Small intestine (tissue), 7 donors: ENCODE measurements at regions not wholly inside any gene's neighbourhood (a gene's known extent, or its start where the extent isn't known, plus 50 kb on each side); places are given as distances from the start of the nearest gene placed in this dataset.

Experiments
- DNase-seq, 2 donors: peaks; one replicate each; pipeline versions ENCODE4 v3.0.0 to v3.0.0-alpha.2; 2013
- FAIRE-seq: peaks from 2 replicates; lab custom pipeline; 2012; peaks lifted over from hg19 to GRCh38; lab: Jason Lieb, UNC
- H3K27ac ChIP-seq, 3 donors: one replicate each; pipeline ENCODE4 v1.5.1; 2013; ENCODE audit warnings: low read length in 2 of 3, mild to moderate bottlenecking in 2 of 3, control low read depth in 1 of 3, inconsistent platforms in 1 of 3, low read depth in 1 of 3, moderate library complexity in 1 of 3
- H3K27me3 ChIP-seq, 3 donors: one replicate each; pipeline ENCODE4 v1.6.1; 2013; ENCODE audit warnings: low read length in 3 of 3, inconsistent platforms in 1 of 3; ENCODE audit not compliant: control insufficient read depth in 3 of 3, insufficient read depth in 3 of 3
- H3K36me3 ChIP-seq, 3 donors: one replicate each; pipeline ENCODE4 v1.6.1; 2013; ENCODE audit warnings: low read length in 3 of 3, inconsistent platforms in 1 of 3, low read depth in 1 of 3, mild to moderate bottlenecking in 1 of 3, moderate library complexity in 1 of 3; ENCODE audit not compliant: control insufficient read depth in 3 of 3, insufficient read depth in 2 of 3
- H3K4me1 ChIP-seq, 3 donors: one replicate each; pipeline ENCODE4 v1.6.1; 2013; ENCODE audit warnings: low read length in 2 of 3, inconsistent platforms in 1 of 3, low read depth in 1 of 3, mild to moderate bottlenecking in 1 of 3, moderate library complexity in 1 of 3; ENCODE audit not compliant: control insufficient read depth in 3 of 3, insufficient read depth in 2 of 3
- H3K4me3 ChIP-seq, 3 donors: one replicate each; pipeline ENCODE4 v1.5.1; 2013; ENCODE audit warnings: low read length in 3 of 3, control low read depth in 1 of 3, inconsistent platforms in 1 of 3, low read depth in 1 of 3, mild to moderate bottlenecking in 1 of 3, moderate library complexity in 1 of 3
- H3K9me3 ChIP-seq, 2 donors: one replicate each; pipeline ENCODE4 v1.6.1; 2013; ENCODE audit warnings: low read depth in 1 of 2, low read length in 1 of 2; ENCODE audit not compliant: control insufficient read depth in 2 of 2, insufficient read depth in 1 of 2
- WGBS, 3 donors: extraction: QIAGEN DNeasy Blood & Tissue Kit; methylation state at CpG; one replicate each; pipeline ENCODE4 v1.1.7; 2013; 5-methylcytosine and 5-hydroxymethylcytosine counted together
- donor health status: healthy with polysubstance abuse.
- donor health status: control.
- donor health status: control.
- donor health status: Bipolar disorder and iron deficiency.
- donor health status: healthy.

DNA sequence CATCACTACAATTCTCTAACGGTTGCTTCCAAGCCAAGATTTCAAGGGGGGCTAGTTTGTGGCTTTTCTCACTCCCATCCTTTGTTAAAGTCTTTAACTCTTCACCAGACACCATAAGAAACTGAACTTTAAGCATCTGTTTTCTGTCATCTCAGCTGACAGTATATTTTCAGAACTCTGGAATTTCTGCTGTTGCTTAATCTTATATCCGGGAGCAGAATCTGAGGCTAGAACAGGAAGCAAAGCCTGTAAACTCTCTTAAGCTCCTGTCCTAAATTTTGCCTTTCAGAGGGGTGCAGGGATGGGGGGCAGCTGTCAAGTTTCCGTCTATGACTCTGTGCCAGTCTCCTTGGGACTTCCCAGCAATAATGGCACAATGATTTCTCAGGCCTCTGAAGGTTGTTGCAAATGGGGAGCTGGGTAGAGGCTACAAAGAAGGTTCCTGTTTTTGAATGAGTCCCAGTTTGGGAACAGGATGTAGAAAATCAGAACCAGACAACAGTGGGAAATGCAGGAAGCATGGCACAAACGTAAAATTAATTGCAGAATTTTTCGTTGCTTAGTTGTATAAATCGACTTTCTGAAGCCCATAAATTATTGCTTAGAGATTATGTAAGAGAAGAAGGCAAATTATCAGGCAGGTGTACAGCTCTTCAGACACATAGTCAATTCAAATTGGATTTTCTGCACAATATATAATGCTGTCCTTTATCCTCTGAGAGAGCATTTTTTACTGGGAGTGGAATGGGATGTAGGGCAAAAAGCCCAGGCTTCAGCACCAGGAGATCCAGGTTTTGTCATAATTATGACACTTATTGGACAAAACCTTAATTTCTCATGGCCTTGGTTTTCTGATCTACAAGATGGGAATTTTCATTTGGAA is 430.9 kb downstream of the DMAC1 start:
- DNase-seq (peak in 1 of 2 donors; percentile 21), FAIRE-seq (no peak)
- 34 to 63% (median 44%) methylated on average over 6 of the region's 6 CpGs for WGBS, 3 donors
- Histone ChIP-seq H3K4me3 (no peak overlapping the region), H3K4me1 (peaks cover 0 to 3% (median 0%) of the 10 kb centered on the region in 3 donors), H3K9me3 (no peaks in the 10 kb centered on the region), H3K36me3 (no peaks in the 10 kb centered on the region), H3K27me3 (no peaks in the 10 kb centered on the region), H3K27ac (peak overlapping the region in 2 of 3 donors; percentile 5 to 55)

DNA sequence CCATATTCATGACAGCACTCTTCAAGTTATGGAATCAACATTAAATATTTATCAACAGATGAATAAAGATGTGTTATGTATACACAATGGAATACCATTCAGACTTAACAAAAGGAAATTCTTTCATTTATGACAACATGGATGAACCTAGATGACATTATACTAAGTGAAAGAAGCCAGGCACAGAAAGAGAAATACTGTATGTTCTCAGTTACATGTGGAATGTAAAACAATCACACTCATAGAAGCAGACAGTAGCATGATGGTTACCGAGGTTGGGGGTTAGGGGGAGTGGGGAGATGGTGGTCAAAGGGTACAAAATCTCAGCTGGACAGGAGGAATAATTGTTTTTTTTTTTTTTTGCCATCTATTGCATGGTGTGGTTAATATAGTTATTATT is 431.9 kb downstream of the DMAC1 start:
- WGBS, 3 donors: 63 to 72% (median 71%) methylated on average over 1 of the region's 1 CpG
- DNase-seq (no peak), FAIRE-seq (no peak)
- no peak overlapping the region for H3K27ac ChIP-seq
- no peaks in the 10 kb centered on the region for H3K9me3 ChIP-seq
- no peaks in the 10 kb centered on the region for H3K36me3 ChIP-seq
- H3K4me1 ChIP-seq: peaks cover 0 to 3% (median 0%) of the 10 kb centered on the region in 3 donors
- H3K4me3 ChIP-seq: no peak overlapping the region
- H3K27me3 ChIP-seq: no peaks in the 10 kb centered on the region

DNA sequence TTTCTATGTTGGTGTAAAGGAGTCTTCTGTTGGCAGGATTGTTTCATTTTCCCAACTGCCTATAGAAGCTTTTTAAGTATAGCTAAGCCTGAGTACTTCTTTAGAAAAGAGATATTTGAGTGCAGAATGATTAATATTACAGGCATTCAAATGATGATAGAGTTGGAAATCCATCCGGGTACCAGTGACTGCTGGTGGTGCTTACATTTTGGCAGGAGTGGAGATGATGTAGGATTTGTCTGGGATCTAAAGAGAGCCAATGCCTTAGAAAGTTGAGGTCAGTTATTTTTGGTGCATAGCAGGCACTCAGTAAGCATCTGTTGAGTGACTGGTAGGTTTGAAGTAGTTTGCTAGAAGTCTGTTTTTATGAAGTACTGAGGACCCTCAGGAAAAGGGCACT is 433.5 kb downstream of the DMAC1 start:
- H3K4me1 ChIP-seq: peaks cover 0 to 3% (median 0%) of the 10 kb centered on the region in 3 donors
- H3K4me3 ChIP-seq: no peak overlapping the region
- 3 to 74% (median 31%) methylated on average over 1 of the region's 1 CpG for WGBS, 3 donors
- DNase-seq: no peak
- H3K9me3 ChIP-seq: no peaks in the 10 kb centered on the region
- H3K27ac ChIP-seq: no peak overlapping the region
- FAIRE-seq: no peak
- H3K36me3 ChIP-seq: no peaks in the 10 kb centered on the region
- H3K27me3 ChIP-seq: no peaks in the 10 kb centered on the region

DNA sequence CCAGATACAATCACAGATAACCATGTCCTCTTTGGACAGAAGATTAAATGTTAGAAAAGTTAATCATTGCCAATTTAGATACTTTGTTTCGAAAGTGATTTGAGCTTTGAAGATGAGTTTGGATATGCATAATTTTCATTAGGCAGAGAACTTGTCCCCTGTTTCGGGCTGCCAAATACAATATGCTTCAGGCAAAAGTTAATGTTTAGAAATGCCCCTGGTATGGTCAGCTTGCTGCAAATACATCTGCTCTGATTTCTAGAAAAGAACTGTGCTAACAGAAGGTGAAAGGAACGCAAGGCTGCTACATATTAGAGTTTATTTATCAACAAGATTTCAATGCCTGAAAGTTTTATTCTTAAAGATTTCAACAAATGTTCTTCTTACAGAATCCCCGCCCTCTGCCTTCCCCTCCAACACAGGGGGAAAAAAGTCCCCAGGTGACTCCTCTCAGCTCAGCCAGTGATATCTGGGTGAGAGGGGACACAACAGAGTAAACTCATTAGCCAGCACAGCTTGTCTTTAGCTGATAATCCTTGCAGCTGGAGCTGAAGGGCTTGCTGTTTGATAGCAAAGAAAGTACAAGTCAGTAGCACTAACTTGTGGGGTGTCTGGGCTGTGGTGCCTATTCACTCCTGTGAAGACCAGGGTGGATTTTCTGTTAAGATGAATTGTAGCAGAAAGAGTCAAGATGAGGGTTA is 435.7 kb downstream of the DMAC1 start:
- no peak overlapping the region for H3K27ac ChIP-seq
- 14 to 57% (median 30%) methylated on average over 4 of the region's 4 CpGs for WGBS, 3 donors
- H3K4me3 ChIP-seq: no peak overlapping the region
- FAIRE-seq: no peak
- no peaks in the 10 kb centered on the region for H3K9me3 ChIP-seq
- peak in 1 of 2 donors; percentile 8 for DNase-seq
- no peaks in the 10 kb centered on the region for H3K36me3 ChIP-seq
- peaks cover 0 to 3% (median 0%) of the 10 kb centered on the region in 3 donors for H3K4me1 ChIP-seq
- H3K27me3 ChIP-seq: no peaks in the 10 kb centered on the region

DNA sequence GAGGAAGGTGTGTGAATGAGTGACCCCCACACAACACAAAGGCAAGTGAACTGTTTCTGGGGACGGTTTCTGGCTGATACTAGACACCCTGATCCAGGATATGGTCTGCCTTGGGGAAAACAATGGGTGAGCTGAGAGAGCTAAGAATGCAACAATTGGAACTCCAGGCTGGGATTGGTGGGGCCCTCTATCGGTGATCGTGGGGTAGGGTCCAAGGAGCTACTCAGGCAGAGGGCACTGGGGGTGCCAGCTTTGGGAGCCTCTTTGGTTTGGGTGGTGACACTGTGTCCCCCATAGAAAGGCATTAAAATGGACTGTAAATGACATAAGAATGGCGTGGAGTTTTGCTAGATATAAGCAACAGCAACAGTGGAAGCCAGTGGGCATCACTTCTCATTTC is 439.1 kb downstream of the DMAC1 start:
- FAIRE-seq (no peak), DNase-seq (no peak)
- 55 to 64% (median 60%) methylated on average over 4 of the region's 4 CpGs for WGBS, 3 donors
- H3K27me3 ChIP-seq: no peaks in the 10 kb centered on the region
- peaks cover 0 to 3% (median 0%) of the 10 kb centered on the region in 3 donors for H3K4me1 ChIP-seq
- H3K4me3 ChIP-seq: no peak overlapping the region
- no peak overlapping the region for H3K27ac ChIP-seq
- H3K36me3 ChIP-seq: no peaks in the 10 kb centered on the region
- H3K9me3 ChIP-seq: no peaks in the 10 kb centered on the region

DNA sequence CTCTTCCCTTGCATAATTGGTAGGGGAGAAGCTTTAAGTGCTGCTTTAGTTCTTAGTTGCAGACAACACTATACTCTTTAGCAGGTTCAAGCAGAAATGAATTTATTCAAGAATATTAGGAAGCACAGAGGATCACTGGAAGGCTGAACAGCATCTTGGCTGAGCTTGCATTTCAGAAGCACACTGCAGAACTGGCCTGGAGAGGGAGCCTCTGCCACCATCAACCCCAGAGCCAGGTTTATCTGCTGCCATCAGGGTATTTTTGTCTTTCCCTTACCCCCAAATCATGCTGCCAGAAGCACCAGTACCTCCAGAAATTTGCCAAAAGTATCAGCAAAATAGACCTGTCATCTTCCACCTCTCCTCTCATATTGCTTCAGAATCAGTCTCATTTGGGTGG is 440.7 kb downstream of the DMAC1 start:
- H3K27ac ChIP-seq: no peak overlapping the region
- no peaks in the 10 kb centered on the region for H3K27me3 ChIP-seq
- no peaks in the 10 kb centered on the region for H3K9me3 ChIP-seq
- H3K4me1 ChIP-seq: no peaks in the 10 kb centered on the region
- DNase-seq (no peak), FAIRE-seq (no peak)
- H3K36me3 ChIP-seq: no peaks in the 10 kb centered on the region
- H3K4me3 ChIP-seq: no peak overlapping the region

DNA sequence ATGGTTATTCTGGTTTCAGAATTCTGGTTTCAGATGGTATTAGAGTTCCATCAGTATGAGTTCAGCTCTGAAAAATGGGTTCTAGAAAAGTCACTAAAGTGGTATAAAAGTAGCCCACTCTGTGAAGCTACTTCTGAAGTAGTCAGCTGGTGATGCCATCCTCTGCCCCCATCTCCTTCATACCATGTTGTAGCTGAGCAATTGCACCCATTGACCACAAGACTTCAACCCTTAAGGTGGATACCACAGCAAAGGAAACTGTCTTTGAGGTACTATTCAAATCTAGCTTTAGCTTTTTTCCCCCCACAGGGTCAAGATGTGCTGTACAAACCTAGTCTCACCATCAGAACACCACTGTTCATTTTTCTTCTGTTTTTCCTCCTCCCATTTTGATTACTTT is 444.9 kb downstream of the DMAC1 start:
- DNase-seq: no peak

DNA sequence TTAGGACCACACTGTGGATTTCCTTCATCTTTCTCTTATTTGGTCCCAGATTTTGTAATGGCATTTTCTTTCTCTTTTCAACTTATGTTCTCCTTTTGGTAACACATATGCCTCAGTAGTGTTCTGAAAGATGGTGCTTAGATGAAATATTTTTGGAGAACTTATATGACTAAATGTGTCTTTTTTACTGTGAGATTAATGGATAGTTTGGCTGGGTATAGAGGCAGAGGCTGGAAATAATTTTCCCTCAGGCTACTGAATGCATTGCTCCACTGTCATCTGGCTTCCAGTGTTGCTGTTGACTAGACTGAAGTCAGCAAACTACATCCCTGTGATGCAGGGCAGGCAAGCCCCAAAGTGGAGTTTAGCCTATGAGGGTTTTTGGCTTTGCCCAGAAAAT is 450.9 kb downstream of the DMAC1 start:
- no peak overlapping the region for H3K4me3 ChIP-seq
- DNase-seq: no peak
- no peak for FAIRE-seq
- no peaks in the 10 kb centered on the region for H3K27me3 ChIP-seq
- peaks cover 0 to 5% of the 10 kb centered on the region in 2 donors for H3K9me3 ChIP-seq
- H3K4me1 ChIP-seq: no peaks in the 10 kb centered on the region
- H3K27ac ChIP-seq: no peak overlapping the region
- H3K36me3 ChIP-seq: no peaks in the 10 kb centered on the region

More for the DNA sequence above, 444.9 kb downstream of the DMAC1 start:
- H3K4me3 ChIP-seq: no peak overlapping the region
- H3K27me3 ChIP-seq: no peaks in the 10 kb centered on the region
- no peak overlapping the region for H3K27ac ChIP-seq
- H3K4me1 ChIP-seq: no peaks in the 10 kb centered on the region
- H3K36me3 ChIP-seq: no peaks in the 10 kb centered on the region
- FAIRE-seq: no peak
- H3K9me3 ChIP-seq: no peaks in the 10 kb centered on the region
